GM10248 (cell line): ENCODE measurements at regions not wholly inside any gene's neighbourhood (a gene's known extent, or its start where the extent isn't known, plus 50 kb on each side); places are given as distances from the start of the nearest gene placed in this dataset.

ENCODE experiments used
- CTCF ChIA-PET: fragments of 300-600 bp; sonication (Branson Sonifier 250); formaldehyde crosslinking; extraction: SDS; loops from one replicate; lab custom pipeline; 2021; ENCODE audit warnings: antibody characterized with exemption; lab: Yijun Ruan, JAX
- POLR2A ChIA-PET: fragments of 350-650 bp; sonication (Branson Sonifier 250); formaldehyde crosslinking; extraction: SDS; loops from one replicate; lab custom pipeline; 2020; ENCODE audit warnings: antibody characterized with exemption; lab: Yijun Ruan, JAX
- DNase-seq: peaks from one replicate; pipeline ENCODE4 v3.0.0; 2012; ENCODE audit errors: extremely low spot score
- CTCF ChIP-seq: IDR thresholded peaks from 2 replicates; pipeline ENCODE4 v1.5.1; 2012; ENCODE audit warnings: mild to moderate bottlenecking, low read depth; ENCODE audit errors: extremely low read depth, missing control alignments, control extremely low read depth

GRCh38 chr7:16001477-16001876 is 315.0 kb upstream of the MEOX2 start:
- ChIA-PET POLR2A (no interaction called here), CTCF (interaction anchor here (1.5 kb wide), 1 partner anchor 13 kb away, joined by 3 read pairs; no protein-coding TSS in a partner anchor)
- no peak for TF ChIP-seq CTCF
- DNase-seq: no peak

GRCh38 chr7:15998617-15999016 is 312.1 kb upstream of the MEOX2 start:
- CTCF ChIA-PET: no interaction called here
- no peak for DNase-seq
- TF ChIP-seq CTCF: no peak
- POLR2A ChIA-PET: no interaction called here

GRCh38 chr7:15995027-15995426 is 308.5 kb upstream of the MEOX2 start:
- CTCF ChIA-PET: no interaction called here

GRCh38 chr7:15989194-15989593 is 302.7 kb upstream of the MEOX2 start:
- POLR2A ChIA-PET: no interaction called here
- no peak for TF ChIP-seq CTCF
- DNase-seq: no peak
- CTCF ChIA-PET: interaction anchor here (1.7 kb wide), 1 partner anchor 12 kb away, joined by 3 read pairs; no protein-coding TSS in a partner anchor

More at GRCh38 chr7:15995027-15995426, 308.5 kb upstream of the MEOX2 start:
- TF ChIP-seq CTCF: no peak
- POLR2A ChIA-PET: no interaction called here
- no peak for DNase-seq

- TF ChIP-seq CTCF: no peak
- ChIA-PET CTCF (no interaction called here), POLR2A (no interaction called here)
- DNase-seq: no peak
Observed at GRCh38 chr7:15985587-15986384, 299.3 kb upstream of the MEOX2 start.

- CTCF ChIA-PET: no interaction called here
- TF ChIP-seq CTCF: no peak
- no peak for DNase-seq
- POLR2A ChIA-PET: no interaction called here
Observed at GRCh38 chr7:15977663-15978062, 291.2 kb upstream of the MEOX2 start.
